IPS-18a (cell line): ENCODE measurements at regions not wholly inside any gene's neighbourhood (a gene's known extent, or its start where the extent isn't known, plus 50 kb on each side); places are given as distances from the start of the nearest gene placed in this dataset.

Experiments
- H3K27ac ChIP-seq: one replicate; pipeline ENCODE4 v1.5.1; 2013; ENCODE audit warnings: low read length
- H3K27me3 ChIP-seq: one replicate; pipeline ENCODE4 v1.6.1; 2013; ENCODE audit warnings: mild to moderate bottlenecking, low read length; ENCODE audit not compliant: control insufficient read depth, insufficient read depth
- H3K36me3 ChIP-seq: one replicate; pipeline ENCODE4 v1.6.1; 2013; ENCODE audit warnings: low read depth, low read length; ENCODE audit not compliant: control insufficient read depth
- H3K4me1 ChIP-seq: one replicate; pipeline ENCODE4 v1.6.1; 2013; ENCODE audit warnings: low read depth, low read length; ENCODE audit not compliant: control insufficient read depth
- H3K4me3 ChIP-seq: one replicate; pipeline ENCODE4 v1.5.1; 2013; ENCODE audit warnings: low read length
- H3K9ac ChIP-seq: one replicate; pipeline ENCODE4 v1.6.1; 2013; ENCODE audit warnings: mild to moderate bottlenecking, low read length, moderate library complexity
- H3K9me3 ChIP-seq: one replicate; pipeline ENCODE4 v1.6.1; 2013; ENCODE audit warnings: low read depth, low read length; ENCODE audit not compliant: control insufficient read depth

DNA sequence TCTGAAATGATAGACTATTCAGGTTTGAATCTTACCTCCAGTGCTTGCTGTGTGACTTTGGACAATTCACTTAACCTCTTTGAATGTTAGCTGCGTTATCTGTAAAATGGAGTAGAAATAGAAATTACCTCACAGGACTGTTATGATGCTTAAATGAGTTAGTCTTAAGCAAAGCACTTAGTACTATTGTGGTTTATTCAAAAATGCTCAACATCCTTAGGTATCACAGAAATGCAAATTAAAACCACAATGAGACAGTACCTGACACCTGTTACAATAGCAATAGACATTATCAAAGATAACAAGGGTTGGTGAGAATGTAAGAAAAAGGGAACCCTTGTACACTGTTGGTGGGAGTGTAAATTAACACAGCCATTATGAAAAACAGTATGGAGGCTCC is 77.6 kb upstream of the FREM1 start:
- no peak overlapping the region for H3K9ac ChIP-seq
- no peaks in the 10 kb centered on the region for H3K36me3 ChIP-seq
- H3K9me3 ChIP-seq: no peaks in the 10 kb centered on the region
- no peak overlapping the region for H3K4me3 ChIP-seq
- H3K27ac ChIP-seq: no peak overlapping the region
- H3K27me3 ChIP-seq: no peaks in the 10 kb centered on the region
- H3K4me1 ChIP-seq: no peaks in the 10 kb centered on the region

DNA sequence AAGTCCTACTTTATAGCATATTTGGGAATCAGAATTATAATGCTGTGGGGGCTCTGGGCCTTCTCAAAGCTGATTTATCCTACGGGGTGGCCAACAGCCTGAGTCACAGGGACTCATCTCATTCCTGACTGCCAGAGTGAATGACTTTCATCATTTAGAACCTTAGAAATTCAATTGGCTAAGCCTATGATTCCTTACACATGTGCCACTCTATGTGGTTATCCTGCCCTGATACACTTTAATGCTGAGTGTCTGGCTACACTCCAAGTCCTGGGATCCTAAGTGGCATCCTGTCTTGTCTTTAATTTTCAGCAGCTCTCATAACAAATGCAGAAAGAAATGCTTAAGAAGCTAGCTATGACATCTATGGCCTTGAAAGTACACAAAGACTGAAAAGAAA is 75.2 kb upstream of the FREM1 start:
- no peaks in the 10 kb centered on the region for H3K9me3 ChIP-seq
- H3K9ac ChIP-seq: no peak overlapping the region
- no peaks in the 10 kb centered on the region for H3K27me3 ChIP-seq
- H3K4me1 ChIP-seq: no peaks in the 10 kb centered on the region
- no peak overlapping the region for H3K27ac ChIP-seq
- no peaks in the 10 kb centered on the region for H3K36me3 ChIP-seq
- H3K4me3 ChIP-seq: no peak overlapping the region

DNA sequence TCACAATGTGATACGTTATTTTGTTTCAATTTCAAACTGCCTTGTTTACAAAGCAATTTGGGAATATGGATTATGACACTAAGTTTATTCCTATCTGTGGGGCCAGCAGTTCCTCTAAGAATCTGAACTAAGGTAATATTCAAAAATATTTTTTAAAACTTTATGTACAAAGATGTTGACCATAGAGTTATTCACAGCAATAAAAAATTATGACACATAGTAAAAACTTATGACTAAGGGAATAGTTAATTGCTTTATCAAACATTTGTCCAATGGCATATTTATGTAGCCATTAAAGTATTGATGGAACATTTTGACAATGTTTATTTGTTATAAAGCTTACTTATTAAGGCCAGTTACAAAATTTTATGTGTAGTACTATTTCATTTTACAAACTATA is 73.4 kb upstream of the FREM1 start:
- Histone ChIP-seq H3K27ac (no peak overlapping the region), H3K27me3 (no peaks in the 10 kb centered on the region), H3K9me3 (no peaks in the 10 kb centered on the region), H3K36me3 (no peaks in the 10 kb centered on the region), H3K4me3 (no peak overlapping the region), H3K4me1 (no peaks in the 10 kb centered on the region), H3K9ac (no peak overlapping the region)

DNA sequence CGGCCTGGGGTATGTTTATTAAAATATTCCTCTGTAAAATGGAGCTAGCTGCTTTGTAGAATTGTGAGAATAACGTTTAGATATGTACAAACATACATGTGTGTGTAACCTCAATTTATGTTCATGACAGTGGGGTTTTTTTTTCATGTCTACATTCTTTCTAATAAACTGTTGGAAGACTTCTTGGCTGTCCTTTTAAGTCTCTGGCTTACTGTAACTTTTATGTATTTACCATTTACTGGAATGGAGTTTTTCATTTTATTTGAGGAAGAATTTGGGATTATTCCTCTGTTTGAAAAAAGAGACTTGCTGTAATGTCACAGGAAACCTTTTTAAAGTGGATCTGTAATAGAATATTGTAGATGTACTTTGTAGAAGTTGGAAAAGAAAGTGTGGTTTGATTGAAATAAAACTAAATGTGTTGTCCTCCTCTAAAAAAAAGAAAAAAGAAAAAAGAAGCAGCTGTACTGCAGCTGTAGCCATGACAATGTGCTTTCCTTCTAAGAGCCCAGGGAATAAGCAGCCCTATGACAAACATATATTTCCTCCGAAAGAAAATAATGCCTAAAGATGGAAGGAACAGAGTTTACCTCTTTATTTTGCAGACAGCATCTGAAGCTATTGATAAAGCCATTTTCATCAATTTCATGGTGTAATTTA is 71.2 kb upstream of the FREM1 start:
- Histone ChIP-seq H3K36me3 (no peaks in the 10 kb centered on the region), H3K4me3 (no peak overlapping the region), H3K9me3 (no peaks in the 10 kb centered on the region), H3K27ac (no peak overlapping the region), H3K27me3 (no peaks in the 10 kb centered on the region), H3K9ac (no peak overlapping the region), H3K4me1 (no peaks in the 10 kb centered on the region)

DNA sequence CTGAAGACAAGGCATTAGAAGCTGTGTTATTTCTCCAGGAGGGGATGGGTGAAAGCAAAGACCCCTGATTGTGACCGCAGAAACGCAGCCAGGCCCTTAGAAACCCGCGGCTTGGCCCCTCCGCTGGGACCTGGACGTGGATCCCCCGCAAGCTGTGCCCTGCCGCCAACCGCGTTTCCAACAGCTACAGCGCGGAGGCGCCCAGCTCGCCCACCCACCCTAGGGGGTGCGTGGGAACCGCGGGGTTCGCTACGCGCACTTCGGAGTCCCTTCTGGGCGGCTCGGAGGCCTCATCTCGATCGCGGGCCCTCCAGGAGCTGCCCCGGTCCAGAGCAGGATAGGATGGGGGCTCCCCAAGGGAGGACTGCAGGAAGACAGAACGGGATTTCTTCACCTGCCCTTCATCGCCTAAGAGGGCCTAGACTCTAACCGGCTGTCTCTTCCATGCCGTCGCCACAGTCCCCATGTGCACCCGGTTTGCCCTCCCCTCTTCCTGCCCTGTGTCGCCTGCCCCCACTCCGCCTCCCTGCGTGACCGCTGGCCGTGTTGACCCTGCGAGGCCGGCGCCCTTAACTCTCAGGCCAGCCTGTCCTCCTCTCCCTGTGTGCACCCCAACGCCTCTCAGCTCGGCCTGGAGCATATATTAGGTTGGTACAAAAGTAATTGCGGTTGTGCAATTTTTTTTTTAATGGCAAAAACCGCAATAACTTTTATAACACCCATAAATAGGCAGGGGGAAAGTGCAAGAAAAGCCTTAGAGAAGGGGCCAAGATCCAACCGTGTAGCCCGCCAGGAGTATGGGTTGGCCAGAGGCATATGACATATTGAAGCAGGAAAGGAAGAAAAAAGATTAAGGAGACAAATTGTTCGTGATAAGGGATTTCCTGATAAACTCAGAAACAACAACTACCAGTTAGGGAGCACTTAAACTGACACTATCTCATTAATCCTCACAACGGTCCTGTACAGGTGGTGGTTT is 68.1 kb upstream of the FREM1 start:
- H3K27ac ChIP-seq: no peak overlapping the region
- no peaks in the 10 kb centered on the region for H3K9me3 ChIP-seq
- no peak overlapping the region for H3K9ac ChIP-seq
- H3K4me3 ChIP-seq: no peak overlapping the region
- no peaks in the 10 kb centered on the region for H3K4me1 ChIP-seq
- H3K36me3 ChIP-seq: no peaks in the 10 kb centered on the region
- no peaks in the 10 kb centered on the region for H3K27me3 ChIP-seq

DNA sequence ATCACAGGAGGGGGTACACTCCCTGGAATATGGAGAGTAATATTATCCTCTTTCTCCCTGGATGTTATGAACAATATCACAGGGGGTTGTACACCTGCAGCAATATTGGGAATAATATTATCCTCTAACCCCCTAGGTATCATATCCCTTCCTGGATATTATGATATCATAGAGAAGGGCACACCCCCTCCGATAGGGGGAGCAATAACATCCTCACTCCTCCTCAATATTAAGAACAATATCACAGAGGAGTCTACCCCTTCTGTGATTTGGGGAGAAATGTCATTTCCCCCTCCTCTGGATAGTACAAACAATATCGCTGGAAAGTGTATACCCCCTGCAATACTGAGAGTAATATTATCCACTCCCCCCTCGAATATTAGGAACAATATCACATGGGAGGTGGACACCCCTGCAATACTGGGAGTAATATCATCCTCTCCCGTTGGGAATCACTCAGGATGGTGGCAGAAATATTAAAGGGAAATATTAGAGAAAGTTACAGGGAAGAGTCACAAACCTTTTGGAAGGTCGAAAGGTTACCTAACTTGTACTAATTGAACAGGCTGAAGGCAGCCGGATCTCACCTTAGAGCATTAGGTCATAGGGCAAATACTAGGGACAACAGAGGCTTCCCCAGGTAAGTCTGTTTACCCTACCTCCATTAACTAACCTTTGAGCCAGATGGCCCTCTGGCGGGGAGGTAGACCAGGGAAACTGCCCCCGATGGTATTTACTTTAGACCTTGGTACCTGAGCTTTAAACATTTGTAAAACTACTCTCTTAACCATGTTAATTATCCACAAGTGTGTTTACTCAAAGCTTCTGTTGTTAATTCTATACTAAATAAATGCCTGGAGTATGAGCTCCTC is 57.5 kb upstream of the FREM1 start:
- no peaks in the 10 kb centered on the region for H3K27me3 ChIP-seq
- no peak overlapping the region for H3K27ac ChIP-seq
- no peaks in the 10 kb centered on the region for H3K9me3 ChIP-seq
- no peaks in the 10 kb centered on the region for H3K36me3 ChIP-seq
- H3K4me1 ChIP-seq: no peaks in the 10 kb centered on the region
- H3K4me3 ChIP-seq: no peak overlapping the region
- H3K9ac ChIP-seq: no peak overlapping the region

DNA sequence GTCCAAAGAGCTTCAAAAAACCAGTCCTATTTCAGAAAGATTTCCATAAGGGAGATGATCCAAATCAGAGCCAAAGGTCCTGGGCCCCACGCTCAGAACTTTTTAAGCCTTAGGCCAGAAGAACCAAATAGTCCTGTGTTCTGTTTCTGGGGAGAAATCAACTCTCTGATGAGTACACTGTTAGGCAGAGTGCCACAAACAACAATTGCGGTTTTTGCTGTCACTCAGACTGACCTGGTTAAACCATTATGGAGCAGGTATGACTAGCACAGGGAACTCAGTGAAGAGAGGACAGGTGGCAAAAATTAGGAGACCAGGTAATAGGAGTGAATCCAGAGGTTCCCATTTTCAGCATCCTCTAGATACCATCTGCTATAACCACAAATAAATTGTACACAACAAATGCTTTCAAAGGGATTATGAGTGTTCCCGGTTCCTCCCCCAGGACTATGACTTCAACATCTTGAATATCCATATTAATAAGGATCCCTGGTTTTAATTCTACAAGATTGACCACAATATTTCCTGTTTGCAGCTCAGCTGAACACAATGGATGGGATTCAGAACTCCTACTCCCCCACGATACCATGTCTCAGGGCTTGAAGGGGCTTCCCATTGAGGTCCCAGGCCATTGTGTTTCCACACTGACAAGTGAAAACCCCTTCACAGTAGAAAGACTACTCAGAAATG is 52.1 kb upstream of the FREM1 start:
- Histone ChIP-seq H3K36me3 (no peaks in the 10 kb centered on the region), H3K9me3 (no peaks in the 10 kb centered on the region), H3K27me3 (no peaks in the 10 kb centered on the region), H3K27ac (no peak overlapping the region), H3K4me3 (no peak overlapping the region), H3K4me1 (no peaks in the 10 kb centered on the region), H3K9ac (no peak overlapping the region)

DNA sequence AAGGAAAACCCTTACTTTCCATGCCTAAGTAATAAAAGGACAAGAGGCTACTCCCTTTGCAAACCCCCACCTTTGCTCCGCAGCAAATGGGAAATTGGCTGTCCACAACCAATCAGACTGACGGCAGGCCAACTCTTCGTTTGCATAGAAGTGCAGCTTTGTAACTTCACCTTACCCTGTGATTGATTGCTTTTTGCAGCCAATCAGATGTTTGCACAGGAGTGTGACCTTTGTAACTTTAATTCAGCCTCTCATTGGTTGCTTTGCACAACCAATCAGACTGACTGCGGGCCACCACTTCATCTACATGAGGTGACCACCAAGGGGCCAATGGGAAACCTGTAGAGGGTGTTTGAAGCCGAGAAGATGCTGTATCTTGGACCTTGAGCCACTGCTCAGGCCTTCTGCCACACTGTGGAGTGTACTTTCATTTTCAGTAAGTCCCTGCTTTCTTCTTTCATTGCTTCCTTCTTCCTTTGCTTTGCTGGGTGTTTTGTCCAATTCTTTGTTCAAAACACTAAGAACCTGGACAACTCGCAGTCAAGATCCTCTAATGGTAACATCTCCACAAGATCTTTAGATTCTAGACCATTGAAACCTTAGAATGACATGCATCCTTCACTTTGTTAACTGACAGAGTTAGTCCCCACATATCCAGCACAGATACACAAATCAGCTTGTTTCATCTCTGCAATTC is 51.3 kb upstream of the FREM1 start:
- H3K36me3 ChIP-seq: no peaks in the 10 kb centered on the region
- no peak overlapping the region for H3K27ac ChIP-seq
- H3K9me3 ChIP-seq: no peaks in the 10 kb centered on the region
- no peak overlapping the region for H3K9ac ChIP-seq
- H3K4me1 ChIP-seq: no peaks in the 10 kb centered on the region
- H3K4me3 ChIP-seq: no peak overlapping the region
- no peaks in the 10 kb centered on the region for H3K27me3 ChIP-seq

DNA sequence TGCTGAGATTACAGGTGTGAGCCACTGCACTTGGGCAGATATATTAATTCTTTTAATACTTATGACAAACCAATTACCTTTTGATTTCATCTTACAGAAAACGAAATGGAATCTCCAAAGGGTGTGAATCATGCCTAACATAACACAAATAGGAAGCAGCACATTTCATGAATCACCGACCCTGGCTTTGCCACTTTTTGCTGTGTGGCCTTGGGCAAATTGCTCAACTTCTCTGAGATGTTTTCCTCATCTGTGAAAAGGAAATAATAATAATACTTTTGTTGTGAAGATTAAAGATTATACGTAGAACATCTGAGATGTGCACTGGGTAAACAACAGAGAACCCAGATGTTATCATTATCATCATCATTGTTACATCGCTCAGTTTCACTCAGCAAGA is 50.7 kb upstream of the FREM1 start:
- no peaks in the 10 kb centered on the region for H3K9me3 ChIP-seq
- no peak overlapping the region for H3K9ac ChIP-seq
- no peak overlapping the region for H3K27ac ChIP-seq
- H3K4me1 ChIP-seq: no peaks in the 10 kb centered on the region
- no peak overlapping the region for H3K4me3 ChIP-seq
- no peaks in the 10 kb centered on the region for H3K27me3 ChIP-seq
- H3K36me3 ChIP-seq: no peaks in the 10 kb centered on the region
